Breast epithelium (tissue), 4 donors: ENCODE measurements at regions not wholly inside any gene's neighbourhood (a gene's known extent, or its start where the extent isn't known, plus 50 kb on each side); places are given as distances from the start of the nearest gene placed in this dataset.

Experiments used
- DNase-seq, 2 donors: peaks; one replicate each; pipeline ENCODE4 v3.0.0-alpha.2; 2019; ENCODE audit warnings: low spot score in 2 of 2
- H3K27ac ChIP-seq, 2 donors: fragments of 200-600 bp; sonication (generic) in 1 of 2; one replicate each; pipeline ENCODE4 v1.5.1; 2016 to 2019; ENCODE audit warnings: mild to moderate bottlenecking in 1 of 2
- H3K27me3 ChIP-seq, 2 donors: fragments of 200-600 bp; sonication (generic) in 1 of 2; one replicate each; pipeline versions ENCODE4 v1.5.1 to v1.6.0; 2017 to 2019; ENCODE audit warnings: control low read depth in 1 of 2, mild to moderate bottlenecking in 1 of 2
- H3K36me3 ChIP-seq: fragments of 200-600 bp; one replicate; pipeline ENCODE4 v1.5.1; 2019
- H3K4me1 ChIP-seq, 2 donors: fragments of 200-600 bp; sonication (generic); one replicate each; pipeline ENCODE4 v1.5.1; 2016 to 2019; ENCODE audit warnings: control low read depth in 1 of 2
- H3K4me3 ChIP-seq, 3 donors: fragments of 200-600 bp; sonication (generic); 1 replicate in 2 of 3; 2 replicates in 1 of 3; pipeline ENCODE4 v1.5.1; 2016 to 2019; ENCODE audit warnings: mild to moderate bottlenecking in 3 of 3, moderate library complexity in 2 of 3
- H3K9me3 ChIP-seq, 2 donors: fragments of 200-600 bp; sonication (generic) in 1 of 2; one replicate each; pipeline ENCODE4 v1.5.1; 2016 to 2019; ENCODE audit warnings: control low read depth in 1 of 2
- POLR2A ChIP-seq: fragments of 450-650 bp; IDR thresholded peaks from one replicate; pipeline ENCODE4 v1.6.1; 2016; ENCODE audit warnings: antibody characterized with exemption, mild to moderate bottlenecking, moderate library complexity
- POLR2AphosphoS5 ChIP-seq, 3 donors: sonication (generic); formaldehyde crosslinking; IDR thresholded peaks; one replicate each; pipeline ENCODE4 v1.6.1; 2017; ENCODE audit warnings: antibody characterized with exemption in 3 of 3
- intact Hi-C: fragments of 100-400 bp; cut with DNase I; formaldehyde crosslinking; loops from one replicate; pipeline ENCODE4 v1.15.1; 2023; ENCODE audit warnings: low total_unique reads
- TF ChIP-seq, protein P1 (sequence below), 3 donors: fragments of 450-650 bp; IDR thresholded peaks; one replicate each; pipeline ENCODE4 v1.5.1; 2016 to 2017; ENCODE audit warnings: antibody characterized with exemption in 3 of 3, mild to moderate bottlenecking in 3 of 3, moderate library complexity in 3 of 3

- no peak overlapping the region for H3K27ac ChIP-seq
- no peak overlapping the region for H3K4me3 ChIP-seq
- H3K9me3 ChIP-seq: no peaks in the 10 kb centered on the region
- H3K4me1 ChIP-seq: no peaks in the 10 kb centered on the region
- no peaks in the 10 kb centered on the region for H3K36me3 ChIP-seq
- DNase-seq: no peak
- intact Hi-C loops: no loop called here
- TF ChIP-seq, protein P1, sequence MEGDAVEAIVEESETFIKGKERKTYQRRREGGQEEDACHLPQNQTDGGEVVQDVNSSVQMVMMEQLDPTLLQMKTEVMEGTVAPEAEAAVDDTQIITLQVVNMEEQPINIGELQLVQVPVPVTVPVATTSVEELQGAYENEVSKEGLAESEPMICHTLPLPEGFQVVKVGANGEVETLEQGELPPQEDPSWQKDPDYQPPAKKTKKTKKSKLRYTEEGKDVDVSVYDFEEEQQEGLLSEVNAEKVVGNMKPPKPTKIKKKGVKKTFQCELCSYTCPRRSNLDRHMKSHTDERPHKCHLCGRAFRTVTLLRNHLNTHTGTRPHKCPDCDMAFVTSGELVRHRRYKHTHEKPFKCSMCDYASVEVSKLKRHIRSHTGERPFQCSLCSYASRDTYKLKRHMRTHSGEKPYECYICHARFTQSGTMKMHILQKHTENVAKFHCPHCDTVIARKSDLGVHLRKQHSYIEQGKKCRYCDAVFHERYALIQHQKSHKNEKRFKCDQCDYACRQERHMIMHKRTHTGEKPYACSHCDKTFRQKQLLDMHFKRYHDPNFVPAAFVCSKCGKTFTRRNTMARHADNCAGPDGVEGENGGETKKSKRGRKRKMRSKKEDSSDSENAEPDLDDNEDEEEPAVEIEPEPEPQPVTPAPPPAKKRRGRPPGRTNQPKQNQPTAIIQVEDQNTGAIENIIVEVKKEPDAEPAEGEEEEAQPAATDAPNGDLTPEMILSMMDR (IDR thresholded peaks at IDR 0.05): no peak
- no peak for TF ChIP-seq POLR2A
- TF ChIP-seq POLR2AphosphoS5 (IDR thresholded peaks at IDR 0.05): no peak
- no peaks in the 10 kb centered on the region for H3K27me3 ChIP-seq
These were observed 52.4 kb upstream of the ATF7IP2 start for GRCh38 chr16:10333321-10334032.

DNA sequence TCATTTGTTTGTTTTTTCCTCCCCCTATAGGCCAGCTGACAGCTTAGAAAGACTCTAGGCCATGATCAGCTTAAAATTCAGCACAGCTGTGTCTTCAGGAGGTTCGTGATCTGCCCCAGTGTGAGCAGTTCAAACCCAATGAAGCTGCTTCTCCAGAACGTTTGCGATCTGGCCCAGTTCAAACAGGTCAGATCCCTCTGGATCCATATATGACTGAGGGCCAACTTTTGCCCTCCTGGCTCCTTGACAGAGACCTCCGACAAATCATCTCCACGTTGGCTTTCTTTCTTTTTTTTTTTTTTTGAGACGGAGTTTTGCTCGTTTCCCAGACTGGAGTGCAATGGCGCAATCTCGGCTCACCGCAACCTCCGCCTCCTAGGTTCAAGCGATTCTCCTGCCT, 50.2 kb upstream of the ATF7IP2 start:
- no peaks in the 10 kb centered on the region for H3K4me1 ChIP-seq
- no peak overlapping the region for H3K27ac ChIP-seq
- no peak for TF ChIP-seq POLR2A
- intact Hi-C loops: no loop called here
- H3K4me3 ChIP-seq: no peak overlapping the region
- peaks cover 16 to 17% of the 10 kb centered on the region in 2 donors for H3K9me3 ChIP-seq
- H3K36me3 ChIP-seq: no peaks in the 10 kb centered on the region
- H3K27me3 ChIP-seq: no peaks in the 10 kb centered on the region
- no peak for DNase-seq
